Mesendoderm (in vitro differentiated cells): ENCODE measurements at regions not wholly inside any gene's neighbourhood (a gene's known extent, or its start where the extent isn't known, plus 50 kb on each side); places are given as distances from the start of the nearest gene placed in this dataset.
A peak's percentile ranks its signal among the peaks of the same experiment; 100 is the strongest.
"Not testable (repeated sequence)": the region's sequence is repeated elsewhere in the genome, so short reads cannot be mapped to it uniquely, and the experiment has no call there.

Experiments used
- DNase-seq: peaks from one replicate; pipeline ENCODE4 v3.0.0; 2013
- H2AK5ac ChIP-seq: 2 replicates; pipeline ENCODE4 v1.6.1; 2013; ENCODE audit warnings: low read length, inconsistent platforms
- H2BK120ac ChIP-seq: 2 replicates; pipeline ENCODE4 v1.6.1; 2013; ENCODE audit warnings: low read depth, mild to moderate bottlenecking, low read length, moderate library complexity, mixed read lengths
- H2BK15ac ChIP-seq: replicated peaks from 2 replicates; pipeline ENCODE4 v1.6.1; 2013; ENCODE audit warnings: low read depth, mild to moderate bottlenecking, moderate library complexity
- H2BK5ac ChIP-seq: 2 replicates; pipeline ENCODE4 v1.6.1; 2013; ENCODE audit warnings: low read length, inconsistent platforms
- H3K18ac ChIP-seq: 2 replicates; pipeline ENCODE4 v1.6.1; 2013; ENCODE audit warnings: mild to moderate bottlenecking, low read length, mixed read lengths
- H3K23ac ChIP-seq: one replicate; pipeline ENCODE4 v1.6.1; 2013; ENCODE audit warnings: low read length
- H3K27ac ChIP-seq: 2 replicates; pipeline ENCODE4 v1.5.1; 2013; ENCODE audit warnings: low read depth, mild to moderate bottlenecking, inconsistent platforms, low read length, moderate library complexity
- H3K27me3 ChIP-seq: 2 replicates; pipeline ENCODE4 v1.6.1; 2013; ENCODE audit warnings: low read length, control low read depth, mild to moderate bottlenecking, inconsistent platforms; ENCODE audit not compliant: insufficient read depth, poor library complexity
- H3K36me3 ChIP-seq: 2 replicates; pipeline ENCODE4 v1.6.1; 2013; ENCODE audit warnings: low read length, inconsistent platforms; ENCODE audit not compliant: control insufficient read depth, insufficient read depth
- H3K4ac ChIP-seq: one replicate; pipeline ENCODE4 v1.6.1; 2013; ENCODE audit warnings: low read depth, mild to moderate bottlenecking, low read length, moderate library complexity
- H3K4me1 ChIP-seq: 2 replicates; pipeline ENCODE4 v1.6.1; 2013; ENCODE audit warnings: low read depth, low read length, inconsistent platforms; ENCODE audit not compliant: control insufficient read depth
- H3K4me2 ChIP-seq: 2 replicates; pipeline ENCODE4 v1.6.1; 2013; ENCODE audit warnings: low read length
- H3K4me3 ChIP-seq: 2 replicates; pipeline ENCODE4 v1.5.1; 2013; ENCODE audit warnings: mild to moderate bottlenecking, low read length
- H3K56ac ChIP-seq: one replicate; pipeline ENCODE4 v1.6.1; 2013; ENCODE audit warnings: low read length
- H3K79me1 ChIP-seq: 2 replicates; pipeline ENCODE4 v1.6.1; 2013; ENCODE audit warnings: low read length, inconsistent platforms
- H3K79me2 ChIP-seq: 2 replicates; pipeline ENCODE4 v1.6.1; 2013; ENCODE audit warnings: mild to moderate bottlenecking, low read length; ENCODE audit not compliant: control insufficient read depth, insufficient read depth
- H3K9ac ChIP-seq: 2 replicates; pipeline ENCODE4 v1.6.1; 2013; ENCODE audit warnings: low read length, inconsistent platforms
- H4K5ac ChIP-seq: one replicate; pipeline ENCODE4 v1.6.1; 2013; ENCODE audit warnings: low read length
- H4K8ac ChIP-seq: one replicate; pipeline ENCODE4 v1.6.1; 2013; ENCODE audit warnings: low read depth, mild to moderate bottlenecking, control low read depth, low read length, moderate library complexity
- WGBS: extraction: QIAGEN DNeasy Blood & Tissue Kit; methylation state at CpG from one replicate; pipeline ENCODE4 v1.1.7; 2013; ENCODE audit warnings: low lambda C conversion rate, missing lambda C conversion rate; ENCODE audit not compliant: insufficient coverage; ENCODE audit errors: extremely low coverage; 5-methylcytosine and 5-hydroxymethylcytosine counted together

GRCh38 chr1:196131691-196132090, 476.5 kb downstream of the KCNT2 start:
- H3K36me3 ChIP-seq = no peaks in the 10 kb centered on the region
- no peak overlapping the region for H2AK5ac ChIP-seq
- no peak overlapping the region for H3K23ac ChIP-seq
- H2BK120ac ChIP-seq = no peak overlapping the region
- no CpG with 5 or more reads among the region's 1 CpG for WGBS
- H3K4me1 ChIP-seq = no peaks in the 10 kb centered on the region
- no peak overlapping the region for H3K4me2 ChIP-seq
- no peak overlapping the region for H2BK15ac ChIP-seq
- H3K18ac ChIP-seq = no peak overlapping the region
- H3K56ac ChIP-seq = no peak overlapping the region
- H3K4ac ChIP-seq = no peak overlapping the region
- no peak for DNase-seq
- no peak overlapping the region for H4K8ac ChIP-seq
- H3K79me1 ChIP-seq = no peaks in the 10 kb centered on the region
- H2BK5ac ChIP-seq = no peak overlapping the region
- no peaks in the 10 kb centered on the region for H3K27me3 ChIP-seq
- no peak overlapping the region for H3K9ac ChIP-seq
- H4K5ac ChIP-seq = no peak overlapping the region
- H3K79me2 ChIP-seq = no peaks in the 10 kb centered on the region
- H3K4me3 ChIP-seq = no peak overlapping the region
- no peak overlapping the region for H3K27ac ChIP-seq

- Histone ChIP-seq H3K79me2 (no peaks in the 10 kb centered on the region), H3K9ac (no peak overlapping the region), H3K56ac (no peak overlapping the region), H2BK120ac (no peak overlapping the region), H3K27ac (no peak overlapping the region), H4K5ac (no peak overlapping the region), H3K27me3 (no peaks in the 10 kb centered on the region), H3K4me3 (no peak overlapping the region), H3K79me1 (no peaks in the 10 kb centered on the region), H3K4me2 (no peak overlapping the region), H2BK15ac (no peak overlapping the region), H2AK5ac (no peak overlapping the region), H2BK5ac (no peak overlapping the region), H3K4ac (no peak overlapping the region), H3K23ac (no peak overlapping the region), H3K36me3 (no peaks in the 10 kb centered on the region), H3K18ac (peak overlapping the region; percentile 51), H3K4me1 (no peaks in the 10 kb centered on the region), H4K8ac (no peak overlapping the region)
- WGBS = no CpG with 5 or more reads among the region's 2 CpGs
- DNase-seq = no peak
Observed at GRCh38 chr1:196128835-196129234, 479.4 kb downstream of the KCNT2 start.

- WGBS = no CpG with 5 or more reads among the region's 2 CpGs
- Histone ChIP-seq H3K79me1 (no peaks in the 10 kb centered on the region), H4K8ac (no peak overlapping the region), H3K9ac (no peak overlapping the region), H3K4me2 (no peak overlapping the region), H2BK15ac (no peak overlapping the region), H3K27me3 (no peaks in the 10 kb centered on the region), H2BK120ac (no peak overlapping the region), H3K27ac (no peak overlapping the region), H3K4ac (no peak overlapping the region), H2AK5ac (no peak overlapping the region), H2BK5ac (no peak overlapping the region), H3K4me3 (no peak overlapping the region), H3K79me2 (no peaks in the 10 kb centered on the region), H3K36me3 (no peaks in the 10 kb centered on the region), H3K4me1 (no peaks in the 10 kb centered on the region), H4K5ac (no peak overlapping the region), H3K18ac (no peak overlapping the region), H3K23ac (no peak overlapping the region), H3K56ac (no peak overlapping the region)
- DNase-seq = no peak
Observed at GRCh38 chr1:196121181-196121580, 487.1 kb downstream of the KCNT2 start.

GRCh38 chr1:196115646-196116045, 492.6 kb downstream of the KCNT2 start:
- peak; percentile 55 for DNase-seq
- Histone ChIP-seq H2BK5ac (no peak overlapping the region), H3K18ac (no peak overlapping the region), H3K79me2 (no peaks in the 10 kb centered on the region), H3K56ac (no peak overlapping the region), H2BK120ac (no peak overlapping the region), H3K27ac (no peak overlapping the region), H3K36me3 (no peaks in the 10 kb centered on the region), H2AK5ac (no peak overlapping the region), H3K23ac (no peak overlapping the region), H3K4me3 (no peak overlapping the region), H3K79me1 (no peaks in the 10 kb centered on the region), H2BK15ac (no peak overlapping the region), H3K27me3 (no peaks in the 10 kb centered on the region), H3K4ac (peak overlapping the region; percentile 43), H3K4me1 (no peaks in the 10 kb centered on the region), H4K5ac (no peak overlapping the region), H4K8ac (no peak overlapping the region), H3K9ac (no peak overlapping the region), H3K4me2 (no peak overlapping the region)
- no CpG with 5 or more reads among the region's 2 CpGs for WGBS

- H4K8ac ChIP-seq = no peak overlapping the region
- H2BK15ac ChIP-seq = no peak overlapping the region
- WGBS = no CpG with 5 or more reads among the region's 3 CpGs
- H3K79me2 ChIP-seq = no peaks in the 10 kb centered on the region
- no peaks in the 10 kb centered on the region for H3K4me1 ChIP-seq
- no peak overlapping the region for H2BK120ac ChIP-seq
- H3K27me3 ChIP-seq = no peaks in the 10 kb centered on the region
- H3K9ac ChIP-seq = no peak overlapping the region
- no peak overlapping the region for H3K27ac ChIP-seq
- no peaks in the 10 kb centered on the region for H3K36me3 ChIP-seq
- no peak overlapping the region for H3K56ac ChIP-seq
- H3K23ac ChIP-seq = no peak overlapping the region
- H3K4ac ChIP-seq = no peak overlapping the region
- H3K18ac ChIP-seq = no peak overlapping the region
- no peak overlapping the region for H3K4me3 ChIP-seq
- H2AK5ac ChIP-seq = no peak overlapping the region
- H3K79me1 ChIP-seq = no peaks in the 10 kb centered on the region
- no peak overlapping the region for H2BK5ac ChIP-seq
- H3K4me2 ChIP-seq = no peak overlapping the region
- DNase-seq = no peak
- H4K5ac ChIP-seq = no peak overlapping the region
Observed at GRCh38 chr1:196114193-196114592, 494.0 kb downstream of the KCNT2 start.

GRCh38 chr1:196108990-196109389, 499.2 kb downstream of the KCNT2 start:
- not testable (repeated sequence) for H3K4me3 ChIP-seq, H3K23ac ChIP-seq, H3K79me2 ChIP-seq, H3K4ac ChIP-seq, H2BK15ac ChIP-seq, H2AK5ac ChIP-seq, H3K9ac ChIP-seq, H3K4me2 ChIP-seq, H3K18ac ChIP-seq, H3K4me1 ChIP-seq, H3K56ac ChIP-seq, H2BK120ac ChIP-seq, H2BK5ac ChIP-seq, H4K5ac ChIP-seq, H3K27me3 ChIP-seq, H3K27ac ChIP-seq, H3K79me1 ChIP-seq, H4K8ac ChIP-seq, H3K36me3 ChIP-seq
- peak; percentile 3 for DNase-seq
- WGBS = no CpG with 5 or more reads among the region's 5 CpGs
